ENCODE measurements at regions not wholly inside any gene's neighbourhood (a gene's known extent, or its start where the extent isn't known, plus 50 kb on each side); places are given as distances from the start of the nearest gene placed in this dataset.

DNA sequence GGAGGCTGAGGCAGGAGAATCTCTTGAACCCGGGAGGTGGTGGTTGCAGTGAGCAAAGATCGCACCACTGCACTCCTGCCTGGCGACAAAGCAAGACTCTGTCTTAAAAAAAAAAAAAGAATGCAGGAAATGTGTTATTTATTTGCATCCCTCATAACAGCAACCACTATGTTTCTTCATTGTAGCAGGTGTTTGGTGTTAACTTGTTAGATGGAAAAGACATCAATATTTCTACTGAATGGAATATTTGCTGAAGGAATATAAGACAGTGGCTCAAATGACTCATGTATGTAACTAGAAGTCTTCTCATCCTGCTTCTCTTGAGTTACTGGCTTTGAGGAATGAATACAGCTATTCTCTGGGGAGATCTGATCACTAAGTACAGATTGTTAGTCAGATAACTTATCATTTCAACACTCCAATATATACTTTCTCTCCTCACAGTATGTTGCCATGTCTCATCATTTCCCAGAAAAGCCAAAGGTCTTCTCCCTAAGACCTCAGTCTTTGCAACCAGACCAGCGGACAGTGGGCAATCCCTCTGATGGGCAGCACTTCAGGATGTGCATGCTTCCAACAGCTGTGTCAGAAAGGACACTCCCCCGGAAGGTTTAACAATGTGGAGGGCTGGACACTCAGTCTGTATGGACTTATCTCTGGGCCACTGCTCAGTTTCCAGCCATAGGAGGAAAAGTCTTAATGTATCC is 104.4 kb upstream of the STK17B start:
- TF ChIP-seq, protein P1, sequence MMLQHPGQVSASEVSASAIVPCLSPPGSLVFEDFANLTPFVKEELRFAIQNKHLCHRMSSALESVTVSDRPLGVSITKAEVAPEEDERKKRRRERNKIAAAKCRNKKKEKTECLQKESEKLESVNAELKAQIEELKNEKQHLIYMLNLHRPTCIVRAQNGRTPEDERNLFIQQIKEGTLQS (IDR thresholded peaks at IDR 0.05) = no peak
- TF ChIP-seq POLR2A (IDR thresholded peaks at IDR 0.05; ENCODE audit: borderline replicate concordance, extremely low read depth, insufficient read depth, insufficient read length) = no peak
- no peak for TF ChIP-seq CEBPB (IDR thresholded peaks at IDR 0.05; ENCODE audit: low read depth)
- TF ChIP-seq ZNF274 (IDR thresholded peaks at IDR 0.05; ENCODE audit: low read depth, low read length) = no peak
- no peak for TF ChIP-seq SRF (IDR thresholded peaks at IDR 0.05; ENCODE audit: low read depth)
- TF ChIP-seq FOSL1 (IDR thresholded peaks at IDR 0.05; ENCODE audit: low read depth) = no peak
- TF ChIP-seq SIN3A (IDR thresholded peaks at IDR 0.05; ENCODE audit: low read depth) = no peak
- TF ChIP-seq, protein P2, sequence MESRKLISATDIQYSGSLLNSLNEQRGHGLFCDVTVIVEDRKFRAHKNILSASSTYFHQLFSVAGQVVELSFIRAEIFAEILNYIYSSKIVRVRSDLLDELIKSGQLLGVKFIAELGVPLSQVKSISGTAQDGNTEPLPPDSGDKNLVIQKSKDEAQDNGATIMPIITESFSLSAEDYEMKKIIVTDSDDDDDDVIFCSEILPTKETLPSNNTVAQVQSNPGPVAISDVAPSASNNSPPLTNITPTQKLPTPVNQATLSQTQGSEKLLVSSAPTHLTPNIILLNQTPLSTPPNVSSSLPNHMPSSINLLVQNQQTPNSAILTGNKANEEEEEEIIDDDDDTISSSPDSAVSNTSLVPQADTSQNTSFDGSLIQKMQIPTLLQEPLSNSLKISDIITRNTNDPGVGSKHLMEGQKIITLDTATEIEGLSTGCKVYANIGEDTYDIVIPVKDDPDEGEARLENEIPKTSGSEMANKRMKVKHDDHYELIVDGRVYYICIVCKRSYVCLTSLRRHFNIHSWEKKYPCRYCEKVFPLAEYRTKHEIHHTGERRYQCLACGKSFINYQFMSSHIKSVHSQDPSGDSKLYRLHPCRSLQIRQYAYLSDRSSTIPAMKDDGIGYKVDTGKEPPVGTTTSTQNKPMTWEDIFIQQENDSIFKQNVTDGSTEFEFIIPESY (IDR thresholded peaks at IDR 0.05; ENCODE audit: extremely low read depth, insufficient replicate concordance, low read length) = no peak
- TF ChIP-seq, protein P3, sequence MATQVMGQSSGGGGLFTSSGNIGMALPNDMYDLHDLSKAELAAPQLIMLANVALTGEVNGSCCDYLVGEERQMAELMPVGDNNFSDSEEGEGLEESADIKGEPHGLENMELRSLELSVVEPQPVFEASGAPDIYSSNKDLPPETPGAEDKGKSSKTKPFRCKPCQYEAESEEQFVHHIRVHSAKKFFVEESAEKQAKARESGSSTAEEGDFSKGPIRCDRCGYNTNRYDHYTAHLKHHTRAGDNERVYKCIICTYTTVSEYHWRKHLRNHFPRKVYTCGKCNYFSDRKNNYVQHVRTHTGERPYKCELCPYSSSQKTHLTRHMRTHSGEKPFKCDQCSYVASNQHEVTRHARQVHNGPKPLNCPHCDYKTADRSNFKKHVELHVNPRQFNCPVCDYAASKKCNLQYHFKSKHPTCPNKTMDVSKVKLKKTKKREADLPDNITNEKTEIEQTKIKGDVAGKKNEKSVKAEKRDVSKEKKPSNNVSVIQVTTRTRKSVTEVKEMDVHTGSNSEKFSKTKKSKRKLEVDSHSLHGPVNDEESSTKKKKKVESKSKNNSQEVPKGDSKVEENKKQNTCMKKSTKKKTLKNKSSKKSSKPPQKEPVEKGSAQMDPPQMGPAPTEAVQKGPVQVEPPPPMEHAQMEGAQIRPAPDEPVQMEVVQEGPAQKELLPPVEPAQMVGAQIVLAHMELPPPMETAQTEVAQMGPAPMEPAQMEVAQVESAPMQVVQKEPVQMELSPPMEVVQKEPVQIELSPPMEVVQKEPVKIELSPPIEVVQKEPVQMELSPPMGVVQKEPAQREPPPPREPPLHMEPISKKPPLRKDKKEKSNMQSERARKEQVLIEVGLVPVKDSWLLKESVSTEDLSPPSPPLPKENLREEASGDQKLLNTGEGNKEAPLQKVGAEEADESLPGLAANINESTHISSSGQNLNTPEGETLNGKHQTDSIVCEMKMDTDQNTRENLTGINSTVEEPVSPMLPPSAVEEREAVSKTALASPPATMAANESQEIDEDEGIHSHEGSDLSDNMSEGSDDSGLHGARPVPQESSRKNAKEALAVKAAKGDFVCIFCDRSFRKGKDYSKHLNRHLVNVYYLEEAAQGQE (IDR thresholded peaks at IDR 0.05; ENCODE audit: low read depth) = no peak
- TF ChIP-seq JUND (IDR thresholded peaks at IDR 0.05) = no peak
- TF ChIP-seq EZH2 (IDR thresholded peaks at IDR 0.05) = no peak
- no peak for TF ChIP-seq ZFX (IDR thresholded peaks at IDR 0.05)
- no peak for TF ChIP-seq CBX3 (IDR thresholded peaks at IDR 0.05; ENCODE audit: low read depth)
- no peak overlapping the region for H3K27ac ChIP-seq (ENCODE audit: low read depth, low read length)
- ChIA-PET RAD21 (ENCODE audit: low non-redundant PET in 1 of 2, low total read pairs in 2 of 2, uncharacterized antibody in 2 of 2, unreplicated experiment in 2 of 2) (interaction anchor here in 1 of 2 experiments (0.6 to 1.6 kb wide), 2 partner anchors 106 to 140 kb away, joined by 3 to 4 read pairs; no protein-coding TSS in a partner anchor), CTCF (interaction anchor here (0.8 to 1.7 kb wide), 7 partner anchors 14 to 197 kb away, joined by 3 to 10 read pairs (median 5); no protein-coding TSS in a partner anchor), POLR2A (no interaction called here)
- H3K9ac ChIP-seq (ENCODE audit: low read length) = no peak overlapping the region
- no TSS peak for BruUV-seq (replicated peaks)
- H3K4me3 ChIP-seq (replicated peaks in 1 of 2; ENCODE audit: low read depth in 1 of 2, low read length in 2 of 2) = no peak overlapping the region
- no peaks in the 10 kb centered on the region for H3K27me3 ChIP-seq (ENCODE audit: insufficient read depth, low read length)
- H3K4me2 ChIP-seq (ENCODE audit: low read length) = no peak overlapping the region
- H3K79me2 ChIP-seq (ENCODE audit: insufficient read depth, low read length) = no peaks in the 10 kb centered on the region
- no peak overlapping the region for H2AFZ ChIP-seq (ENCODE audit: low read depth, low read length, poor library complexity, severe bottlenecking)
- H3K9me3 ChIP-seq (ENCODE audit: control insufficient read depth in 1 of 2, insufficient read depth in 1 of 2, low read depth in 1 of 2, low read length in 2 of 2) = no peaks in the 10 kb centered on the region
- no peaks in the 10 kb centered on the region for H3K36me3 ChIP-seq (ENCODE audit: control insufficient read depth in 1 of 2, insufficient read depth in 2 of 2, low read length in 2 of 2)
- H3K9me2 ChIP-seq (ENCODE audit: insufficient read depth) = no peaks in the 10 kb centered on the region
- intact Hi-C loops (cut with micrococcal nuclease) = loop anchor here (2.0 to 10.0 kb wide), 2 partner anchors 105 to 371 kb away; partner anchors contain the start of gene STK17B
- no peaks in the 10 kb centered on the region for H4K20me1 ChIP-seq (ENCODE audit: insufficient read depth)
- ATAC-seq = no peak
- H3K4me1 ChIP-seq (ENCODE audit: control insufficient read depth in 1 of 2, insufficient read depth in 2 of 2, low read length in 2 of 2) = no peaks in the 10 kb centered on the region
- no peak for DNase-seq (ENCODE audit: low read depth, low spot score)

Data from HCT116 (cell line).